Breast epithelium (tissue), 3 donors: ENCODE measurements at regions not wholly inside any gene's neighbourhood (a gene's known extent, or its start where the extent isn't known, plus 50 kb on each side); places are given as distances from the start of the nearest gene placed in this dataset.

Experiments
- CTCF ChIP-seq, 3 donors: fragments of 450-650 bp; IDR thresholded peaks; one replicate each; pipeline ENCODE4 v1.5.1; 2016 to 2017; ENCODE audit warnings: antibody characterized with exemption in 3 of 3, mild to moderate bottlenecking in 3 of 3, moderate library complexity in 3 of 3
- POLR2AphosphoS5 ChIP-seq, 3 donors: sonication (generic); formaldehyde crosslinking; IDR thresholded peaks; one replicate each; pipeline ENCODE4 v1.6.1; 2017; ENCODE audit warnings: antibody characterized with exemption in 3 of 3

DNA sequence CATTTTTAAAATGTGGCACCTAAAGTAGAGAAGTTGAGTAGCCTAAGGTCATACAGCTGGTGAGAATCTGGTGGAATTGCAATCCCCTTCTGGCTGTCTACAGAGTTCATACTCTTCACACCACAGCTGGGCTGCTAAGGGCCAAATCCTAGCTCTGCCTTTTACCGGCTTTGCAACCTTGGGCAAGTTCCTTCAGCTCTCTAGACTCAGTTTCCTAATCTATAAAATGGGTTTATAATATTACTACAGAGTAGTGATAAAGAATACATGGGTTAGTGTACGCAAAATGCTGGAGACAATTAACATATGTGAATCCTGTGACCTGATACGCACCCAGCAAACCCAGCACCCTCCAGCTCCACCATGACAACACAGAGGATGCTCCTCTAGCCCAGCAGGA lies 298.2 kb upstream of the MAF start:
- no peak for TF ChIP-seq CTCF (IDR thresholded peaks at IDR 0.05)
- TF ChIP-seq POLR2AphosphoS5 (IDR thresholded peaks at IDR 0.05) = no peak
